T47D (cell line): ENCODE measurements at regions not wholly inside any gene's neighbourhood (a gene's known extent, or its start where the extent isn't known, plus 50 kb on each side); places are given as distances from the start of the nearest gene placed in this dataset.

Experiments used
- DNase-seq, 2 experiments: peaks; one replicate each; pipeline versions ENCODE4 v3.0.0 to v3.0.0-alpha.2; 2011 to 2012; ENCODE audit warnings: low read depth in 1 of 2, low spot score in 1 of 2
- JUND ChIP-seq: IDR thresholded peaks from 2 replicates; pipeline ENCODE4 v1.6.1; 2012; ENCODE audit warnings: low read depth
- in situ Hi-C: cut with HindIII; loops from 2 replicates; pipeline ENCODE4 v1.10.0; 2016; ENCODE audit warnings: low sequenced_read_pairs, low pct_unique_long_range_greater_than_20kb

DNA sequence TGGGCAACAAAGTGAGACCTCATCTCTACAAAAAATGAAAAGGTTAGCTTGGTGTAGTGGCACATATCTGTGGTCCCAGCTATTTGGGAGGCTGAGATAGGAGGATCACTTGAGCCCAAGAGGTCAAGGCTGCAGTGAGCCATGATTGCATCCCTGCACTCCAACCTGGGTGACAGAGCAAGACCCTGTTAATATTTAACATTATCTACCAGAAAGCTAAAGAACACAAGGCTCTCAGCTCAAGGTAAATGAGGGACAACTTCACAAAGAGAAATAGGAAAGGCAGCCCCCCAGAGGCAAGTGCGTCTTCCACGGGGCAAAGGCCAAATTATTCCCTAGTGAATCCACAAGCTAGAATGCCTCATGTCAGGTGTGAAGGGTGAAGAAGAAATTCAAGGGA, 109.6 kb upstream of the PFKP start:
- in situ Hi-C loops, result no loop called here
- no peak for DNase-seq
- TF ChIP-seq JUND, result no peak

DNA sequence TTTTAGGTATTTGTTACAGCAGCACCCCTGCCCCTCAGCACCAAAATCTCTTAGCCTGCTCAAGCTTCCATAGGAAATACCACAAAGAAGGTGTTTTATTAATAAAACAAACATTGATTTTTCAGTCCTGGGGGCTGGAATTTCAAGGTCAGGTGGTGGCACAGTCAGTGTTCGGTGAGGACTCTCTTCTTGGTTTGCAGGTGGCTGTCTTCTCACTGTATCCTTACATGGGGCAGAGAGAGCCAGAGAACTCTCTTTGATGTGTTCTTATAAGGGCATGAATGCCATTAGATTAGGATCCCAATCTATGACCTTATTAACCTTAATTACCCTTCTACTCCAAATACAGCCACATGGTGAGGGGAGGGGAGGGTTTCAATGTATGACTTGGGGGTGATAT, 112.3 kb upstream of the PFKP start:
- no peak for DNase-seq
- TF ChIP-seq JUND, result no peak
- in situ Hi-C loops, result no loop called here

DNA sequence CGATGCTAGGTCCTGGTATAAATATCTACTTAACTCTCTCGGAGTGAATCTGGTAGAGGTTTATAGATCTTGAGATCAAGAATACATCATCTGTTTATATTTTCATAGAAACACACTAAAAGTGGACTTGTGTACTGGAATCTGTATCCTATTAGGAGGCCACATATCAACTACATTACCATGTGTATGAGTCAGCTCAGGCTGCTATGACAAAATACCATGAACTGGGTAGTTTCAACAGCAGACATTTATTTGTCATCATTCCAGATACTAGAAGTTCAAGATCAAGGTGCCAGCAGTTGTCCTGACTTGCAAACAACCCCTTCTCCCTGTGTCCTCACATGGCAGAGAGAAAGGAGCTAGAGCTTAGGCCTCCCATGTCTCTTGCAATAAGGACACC, 113.9 kb upstream of the PFKP start:
- no peak for DNase-seq

DNA sequence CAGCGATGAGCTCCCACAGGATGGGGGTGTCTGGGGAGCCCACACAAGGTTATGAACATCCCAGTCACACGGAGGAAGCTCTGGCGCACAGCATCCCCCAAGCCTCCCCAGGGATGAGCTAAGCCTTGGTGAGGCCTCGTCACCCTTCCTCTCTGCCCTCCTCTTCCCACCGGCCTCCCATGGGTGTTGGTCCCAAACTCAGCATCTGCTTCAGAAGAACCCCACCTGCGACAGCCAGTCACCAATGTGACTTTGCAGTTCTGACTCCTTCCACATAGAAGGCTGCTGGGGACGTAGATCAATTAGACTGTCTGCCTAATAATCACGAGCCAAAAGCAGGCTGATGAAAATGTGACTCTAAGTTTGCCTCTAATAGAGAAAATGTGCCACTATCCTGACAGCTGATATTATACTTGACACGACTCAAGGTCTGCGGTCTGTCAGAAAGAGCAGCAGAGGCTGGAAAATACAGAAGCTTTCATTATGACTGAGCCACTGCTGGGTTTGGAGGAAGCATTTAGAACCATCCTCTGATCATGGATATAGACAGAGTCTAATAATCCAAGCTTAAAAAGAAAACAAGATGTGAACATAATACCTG, 116.0 kb upstream of the PFKP start:
- in situ Hi-C loops, result no loop called here
- no peak for DNase-seq
- TF ChIP-seq JUND, result no peak

More for the DNA sequence above, 113.9 kb upstream of the PFKP start:
- TF ChIP-seq JUND, result no peak
- in situ Hi-C loops, result no loop called here

DNA sequence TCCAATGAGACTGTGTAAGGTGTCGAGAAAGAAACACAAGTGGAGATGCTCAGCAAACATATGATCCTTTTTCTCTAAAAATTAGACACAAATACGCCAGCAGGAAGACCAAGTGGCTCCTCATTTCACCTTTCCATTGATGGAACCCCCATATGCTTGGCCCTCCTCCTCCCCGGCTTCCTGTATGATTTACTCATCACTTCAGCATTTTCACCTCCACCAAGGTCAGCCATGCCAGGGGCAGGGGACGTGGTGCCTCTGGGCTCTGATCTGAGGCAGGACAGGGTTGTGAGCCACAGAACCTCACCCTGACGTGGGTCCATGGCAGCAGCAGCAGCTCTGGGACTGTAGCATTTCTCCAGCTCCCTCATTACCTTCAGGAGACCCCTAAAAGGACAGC, 116.8 kb upstream of the PFKP start:
- no peak for TF ChIP-seq JUND
- in situ Hi-C loops, result no loop called here
- no peak for DNase-seq

DNA sequence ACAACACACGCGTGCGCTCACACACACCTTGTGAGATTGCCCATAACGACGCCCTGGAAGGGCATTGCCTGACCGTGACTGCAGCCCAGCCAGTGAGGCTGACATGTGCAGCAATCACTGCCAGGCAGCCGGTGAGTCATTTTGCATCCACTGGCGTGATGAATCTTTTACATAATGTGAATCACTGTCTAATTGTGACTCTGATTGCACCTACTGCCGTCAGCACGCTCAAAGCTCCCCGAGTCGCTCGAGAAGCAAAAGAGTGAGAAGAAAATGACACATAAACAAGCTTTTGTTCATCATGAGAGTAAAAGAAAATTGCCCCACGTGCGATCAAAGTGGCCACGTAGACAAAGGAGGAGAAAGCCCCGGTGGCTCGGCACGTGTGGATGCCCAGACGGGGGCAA, 117.4 kb upstream of the PFKP start:
- no peak for DNase-seq
- TF ChIP-seq JUND, result no peak
- in situ Hi-C loops, result no loop called here

DNA sequence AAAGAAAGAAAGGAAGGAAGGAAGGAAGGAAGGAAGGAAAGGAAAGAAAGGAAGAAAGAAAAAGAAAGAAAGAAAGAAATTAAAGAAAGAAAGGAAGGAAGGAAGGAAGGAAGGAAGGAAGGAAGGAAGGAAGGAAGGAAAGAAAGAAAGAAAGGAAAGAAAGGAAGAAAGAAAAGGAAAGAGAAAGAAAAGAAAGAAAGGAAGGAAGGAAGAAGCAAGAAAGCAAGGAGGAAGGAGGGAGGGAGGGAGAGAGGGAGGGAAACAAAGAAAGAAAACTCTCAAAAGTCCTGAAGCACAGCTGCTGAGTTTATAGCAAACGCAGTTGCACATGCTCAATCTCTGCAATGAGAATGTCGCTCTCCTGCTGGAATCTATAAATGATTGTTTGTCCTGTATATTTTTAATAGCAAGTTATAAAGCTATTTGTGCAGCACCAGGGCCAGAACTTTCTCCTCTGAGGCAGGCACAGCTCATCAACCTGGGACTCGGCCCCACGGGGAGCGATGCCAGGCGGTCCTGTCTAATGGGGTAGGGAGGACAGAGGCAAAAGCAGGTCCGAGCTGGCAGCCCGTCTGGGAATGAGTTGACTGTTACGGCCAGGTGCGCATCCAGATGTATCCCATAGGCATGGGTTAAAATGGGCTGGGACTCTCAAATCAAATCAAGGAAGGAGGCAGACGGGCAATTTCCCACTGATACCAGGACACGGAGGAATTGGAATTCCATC, 118.0 kb upstream of the PFKP start:
- TF ChIP-seq JUND, result no peak
- in situ Hi-C loops, result no loop called here
- DNase-seq, result no peak

DNA sequence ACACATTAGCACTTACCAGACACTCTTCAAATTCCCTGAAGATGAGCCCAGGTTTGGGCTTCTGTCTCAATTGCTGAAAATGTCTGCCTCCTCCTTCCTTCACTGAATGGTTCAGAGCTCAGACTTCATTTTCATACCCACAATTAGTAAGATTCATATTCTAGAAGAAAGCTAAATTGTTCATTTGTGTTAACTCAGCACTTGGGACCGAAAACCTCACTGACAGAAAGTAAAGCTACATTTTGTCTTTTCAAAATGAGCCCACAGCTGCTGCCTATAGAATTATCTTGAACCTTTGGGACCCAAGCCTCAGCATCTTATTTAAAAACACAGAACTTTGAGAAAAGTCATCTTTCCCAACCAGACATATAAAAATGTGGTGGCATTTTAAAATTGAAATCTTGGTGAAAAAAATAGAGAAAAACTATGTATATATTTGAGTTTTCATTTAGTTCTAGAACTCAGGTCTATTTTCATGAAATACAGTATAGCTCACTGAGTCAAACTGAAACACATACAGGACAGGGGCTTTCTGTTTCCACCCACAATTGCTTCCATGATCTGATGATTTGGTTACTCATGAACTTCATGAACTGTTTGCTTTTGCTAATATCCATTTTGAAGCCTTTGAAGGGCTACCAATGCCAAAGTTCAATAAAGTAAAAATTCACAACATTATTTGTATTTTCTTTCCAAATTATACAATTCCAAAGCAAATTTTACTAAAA, 119.1 kb upstream of the PFKP start:
- no peak for DNase-seq
- TF ChIP-seq JUND, result no peak
- in situ Hi-C loops, result no loop called here

DNA sequence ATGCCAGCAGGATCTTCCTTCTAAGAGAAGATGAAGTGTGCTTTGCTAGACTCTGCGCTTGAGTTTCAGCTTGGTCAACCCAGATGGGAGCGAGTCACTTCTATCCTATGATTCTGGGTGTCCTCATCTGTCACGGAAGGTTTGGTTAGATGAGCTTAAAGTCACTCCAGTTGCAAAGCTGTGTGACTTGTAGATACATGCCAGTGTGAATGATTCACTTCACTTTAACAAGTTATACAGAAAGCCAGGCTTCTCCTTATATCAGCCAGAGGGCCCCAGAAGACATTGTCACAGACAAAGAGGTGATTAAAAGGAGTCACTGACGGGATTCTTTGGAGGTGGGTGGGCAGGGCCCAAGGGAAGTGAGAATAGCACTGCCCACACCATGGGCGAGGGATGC, 122.6 kb upstream of the PFKP start:
- in situ Hi-C loops, result no loop called here
- DNase-seq, result no peak
- no peak for TF ChIP-seq JUND

DNA sequence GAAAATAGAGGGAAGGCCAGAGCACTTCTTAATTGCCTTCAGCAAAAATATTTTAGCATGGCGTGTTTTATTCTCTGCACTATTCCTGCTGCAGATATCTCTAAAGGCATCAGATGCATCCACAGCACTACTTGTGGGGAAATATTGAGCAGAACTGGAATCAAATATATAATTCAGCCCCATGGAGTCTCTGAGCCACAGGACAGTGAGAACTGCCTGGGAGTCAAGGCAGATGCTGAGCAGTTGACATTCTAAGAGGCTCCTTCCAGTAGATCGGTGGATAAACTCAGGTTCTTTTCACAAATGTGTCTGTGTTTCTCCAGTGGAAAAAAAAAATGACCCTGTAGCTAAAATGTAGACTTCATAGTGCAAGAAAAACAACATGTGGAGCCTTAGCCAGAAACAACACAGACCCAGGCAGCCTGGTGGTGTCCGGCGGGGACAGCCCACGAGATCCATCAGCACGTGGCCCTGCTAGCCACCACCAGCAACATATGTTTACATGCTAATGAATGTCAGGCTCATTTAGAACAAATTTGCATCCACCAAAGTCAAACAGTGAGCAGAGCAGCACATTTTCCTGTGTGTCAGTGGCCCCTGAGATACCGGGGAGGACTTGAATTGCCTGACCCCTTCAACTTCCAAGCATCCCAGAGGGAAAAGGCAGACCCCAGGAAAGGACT, 123.3 kb upstream of the PFKP start:
- no peak for DNase-seq
- in situ Hi-C loops, result no loop called here
- no peak for TF ChIP-seq JUND

DNA sequence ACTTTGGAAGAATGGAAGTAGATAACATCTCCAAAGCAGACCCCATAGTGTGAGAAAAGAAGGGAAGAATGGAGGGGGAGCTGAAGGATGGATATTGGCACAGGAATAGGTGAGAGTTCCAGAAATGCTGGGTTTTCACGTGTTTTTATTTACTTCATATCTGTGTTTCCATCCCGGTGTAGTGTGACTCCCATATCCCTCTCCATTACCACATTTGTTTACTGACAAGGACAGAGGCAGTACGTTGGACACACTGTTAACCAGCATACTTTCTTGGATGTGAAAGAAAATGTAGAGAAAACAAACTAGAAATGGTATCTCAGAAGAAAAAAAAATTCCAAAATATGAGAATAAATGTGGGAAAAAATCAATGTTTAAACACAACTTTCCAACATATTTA, 124.4 kb upstream of the PFKP start:
- DNase-seq, result no peak
- TF ChIP-seq JUND, result no peak
- in situ Hi-C loops, result no loop called here

DNA sequence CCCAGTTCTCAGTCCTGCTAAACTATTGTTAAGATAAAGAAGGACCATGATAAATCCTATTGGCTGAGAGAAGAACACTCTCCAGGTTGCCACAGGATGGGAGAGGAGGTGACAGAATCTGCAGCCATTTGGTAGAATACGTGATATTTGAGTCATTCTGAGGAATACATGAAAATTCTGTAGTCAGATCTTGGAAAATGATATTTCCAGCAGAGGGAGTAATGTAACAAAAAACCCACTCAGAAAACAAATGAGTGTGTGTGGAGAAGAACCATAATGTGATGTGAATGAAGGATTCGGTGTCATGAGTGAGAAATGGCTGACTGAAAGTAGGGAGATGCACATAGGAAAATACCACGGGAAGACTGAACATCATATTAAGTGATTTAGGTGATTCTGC, 128.5 kb upstream of the PFKP start:
- no peak for DNase-seq
- TF ChIP-seq JUND, result no peak
- in situ Hi-C loops, result no loop called here

DNA sequence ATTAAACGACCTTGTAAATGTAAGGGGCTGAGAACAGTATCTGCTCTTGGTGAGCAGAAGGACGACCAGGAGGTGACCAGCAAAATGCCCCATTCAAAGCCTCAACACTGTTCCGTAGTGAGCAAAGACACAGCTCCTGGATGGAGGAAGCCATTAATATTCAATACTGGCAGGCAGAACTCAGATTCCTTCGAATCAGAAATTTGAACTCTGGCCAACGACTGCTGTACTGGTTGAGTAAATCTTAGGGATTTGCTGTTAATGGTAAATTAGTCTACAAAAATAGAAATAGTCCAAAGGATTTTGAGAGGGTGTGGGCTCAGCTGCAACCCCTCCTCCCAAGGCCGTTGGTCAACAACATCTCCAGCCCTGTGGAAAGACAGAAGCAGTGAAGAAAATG, 130.5 kb upstream of the PFKP start:
- DNase-seq, result no peak
- in situ Hi-C loops, result no loop called here
- TF ChIP-seq JUND, result no peak
